Lung (tissue), 11 donors: ENCODE measurements at regions not wholly inside any gene's neighbourhood (a gene's known extent, or its start where the extent isn't known, plus 50 kb on each side); places are given as distances from the start of the nearest gene placed in this dataset.

ENCODE experiments used
- ATAC-seq: fragments of 200-7000 bp; cut with Tn5 transposase; one replicate; pipeline ENCODE4 v1.9.1; 2020; ENCODE audit warnings: moderate number of reproducible peaks; ENCODE audit not compliant: insufficient read depth, low FRiP score
- DNase-seq, 3 donors: peaks; one replicate each; pipeline ENCODE4 v3.0.0-alpha.2; 2013 to 2017
- H3K27ac ChIP-seq, 2 donors: one replicate each; pipeline ENCODE4 v1.5.1; 2013; ENCODE audit warnings: mild to moderate bottlenecking in 2 of 2, moderate library complexity in 2 of 2, control low read depth in 1 of 2, inconsistent platforms in 1 of 2, low read depth in 1 of 2, low read length in 1 of 2
- H3K27me3 ChIP-seq, 3 donors: one replicate each; pipeline ENCODE4 v1.5.1; 2013; ENCODE audit warnings: low read length in 2 of 3; ENCODE audit not compliant: control insufficient read depth in 3 of 3, insufficient read depth in 3 of 3
- H3K36me3 ChIP-seq, 4 donors: one replicate each; pipeline ENCODE4 v1.5.1; 2013; ENCODE audit warnings: low read length in 4 of 4, mild to moderate bottlenecking in 1 of 4, moderate library complexity in 1 of 4; ENCODE audit not compliant: control insufficient read depth in 4 of 4, insufficient read depth in 4 of 4
- H3K4me1 ChIP-seq, 5 donors: one replicate each; pipeline ENCODE4 v1.5.1; 2013; ENCODE audit warnings: low read length in 5 of 5, mild to moderate bottlenecking in 2 of 5, moderate library complexity in 1 of 5; ENCODE audit not compliant: control insufficient read depth in 5 of 5, insufficient read depth in 5 of 5
- H3K4me3 ChIP-seq: one replicate; pipeline ENCODE4 v1.5.1; 2013; ENCODE audit warnings: mild to moderate bottlenecking, control low read depth, moderate library complexity
- H3K9ac ChIP-seq, 2 donors: one replicate each; pipeline ENCODE4 v1.5.1; 2013; ENCODE audit warnings: low read length in 2 of 2, control low read depth in 1 of 2; ENCODE audit not compliant: insufficient read depth in 1 of 2
- H3K9me3 ChIP-seq, 4 donors: one replicate each; pipeline ENCODE4 v1.5.1; 2013; ENCODE audit warnings: low read length in 3 of 4, mild to moderate bottlenecking in 1 of 4, moderate library complexity in 1 of 4; ENCODE audit not compliant: control insufficient read depth in 4 of 4, insufficient read depth in 3 of 4
- CTCF ChIP-seq: IDR thresholded peaks from 2 replicates; pipeline ENCODE4 v1.5.1; 2012; ENCODE audit warnings: mild to moderate bottlenecking; ENCODE audit errors: control extremely low read depth, extremely low read depth
- WGBS, 2 donors: extraction: QIAGEN DNeasy Blood & Tissue Kit; methylation state at CpG; one replicate each; pipeline ENCODE4 v1.1.7; 2013; 5-methylcytosine and 5-hydroxymethylcytosine counted together
- donor health status: control.
- donor health status: control.
- donor health status: Bipolar disorder and iron deficiency.
- donor health status: healthy.
- donor health status: DM: yes; HTN: yes; CAD: no.

GRCh38 chrX:35046660-35047296 lies 104.2 kb downstream of the FAM47B start:
- no peak for DNase-seq
- ATAC-seq = no peak
- H3K4me3 ChIP-seq = no peak overlapping the region
- WGBS, 2 donors = 18 to 28% methylated on average over 4 of the region's 4 CpGs
- H3K9me3 ChIP-seq = no peaks in the 10 kb centered on the region
- H3K27me3 ChIP-seq = peaks cover 0 to 5% (median 3%) of the 10 kb centered on the region in 3 donors
- H3K36me3 ChIP-seq = no peaks in the 10 kb centered on the region
- H3K4me1 ChIP-seq = no peaks in the 10 kb centered on the region
- no peak for TF ChIP-seq CTCF
- H3K9ac ChIP-seq = no peak overlapping the region
- no peak overlapping the region for H3K27ac ChIP-seq

GRCh38 chrX:35076061-35076460 lies 133.5 kb downstream of the FAM47B start:
- Histone ChIP-seq H3K9ac (no peak overlapping the region), H3K36me3 (no peaks in the 10 kb centered on the region), H3K27ac (no peak overlapping the region), H3K4me3 (no peak overlapping the region), H3K27me3 (peaks cover 0 to 2% (median 0%) of the 10 kb centered on the region in 3 donors), H3K9me3 (peaks cover 0 to 2% (median under 1%) of the 10 kb centered on the region in 4 donors), H3K4me1 (no peaks in the 10 kb centered on the region)
- no peak for DNase-seq
- no peak for TF ChIP-seq CTCF
- no peak for ATAC-seq
- WGBS, 2 donors = 77 to 86% methylated on average over 1 of the region's 1 CpG

GRCh38 chrX:35090801-35091200 lies 148.2 kb downstream of the FAM47B start:
- DNase-seq (peak; percentile 31 to 87 (median 69)), ATAC-seq (no peak)
- TF ChIP-seq CTCF = no peak
- Histone ChIP-seq H3K4me3 (no peak overlapping the region), H3K27me3 (no peaks in the 10 kb centered on the region), H3K27ac (no peak overlapping the region), H3K9ac (no peak overlapping the region), H3K9me3 (peaks cover 0 to 8% (median under 1%) of the 10 kb centered on the region in 4 donors), H3K4me1 (no peaks in the 10 kb centered on the region), H3K36me3 (no peaks in the 10 kb centered on the region)

DNA sequence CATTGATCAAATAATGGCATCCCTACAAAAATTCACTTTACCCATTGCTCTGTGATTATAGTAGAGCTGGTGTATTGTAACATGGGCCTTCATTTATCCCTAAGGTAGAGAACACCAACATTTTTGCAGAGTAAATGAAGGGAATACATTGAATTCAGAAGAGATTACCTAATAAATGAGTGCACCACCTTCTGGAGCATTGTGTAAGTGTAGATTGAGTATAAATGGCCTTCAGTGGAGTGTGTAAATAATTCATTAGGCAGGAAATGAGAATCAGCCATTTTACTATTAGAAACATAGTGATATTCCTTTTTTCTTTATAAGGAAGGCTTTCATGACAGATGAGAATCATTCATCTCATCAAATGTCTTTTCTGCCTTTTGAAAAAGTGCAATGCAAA lies 155.8 kb downstream of the FAM47B start:
- no peak overlapping the region for H3K27ac ChIP-seq
- no peak overlapping the region for H3K9ac ChIP-seq
- no peak for TF ChIP-seq CTCF
- no peaks in the 10 kb centered on the region for H3K4me1 ChIP-seq
- DNase-seq = no peak
- H3K4me3 ChIP-seq = no peak overlapping the region
- no peak for ATAC-seq
- no peaks in the 10 kb centered on the region for H3K36me3 ChIP-seq
- peaks cover 0 to 2% (median 0%) of the 10 kb centered on the region in 3 donors for H3K27me3 ChIP-seq
- H3K9me3 ChIP-seq = peaks cover 0 to 4% (median 0%) of the 10 kb centered on the region in 4 donors
